GM10266 (cell line): ENCODE measurements at regions not wholly inside any gene's neighbourhood (a gene's known extent, or its start where the extent isn't known, plus 50 kb on each side); places are given as distances from the start of the nearest gene placed in this dataset.

Experiments
- DNase-seq: peaks from one replicate; pipeline ENCODE4 v3.0.0; 2012; ENCODE audit errors: extremely low spot score
- CTCF ChIP-seq: IDR thresholded peaks from 2 replicates; pipeline ENCODE4 v1.5.1; 2012; ENCODE audit warnings: mild to moderate bottlenecking, low read depth; ENCODE audit not compliant: control insufficient read depth, insufficient read depth; ENCODE audit errors: missing control alignments

- TF ChIP-seq CTCF: no peak
- DNase-seq: no peak
These were observed 966.7 kb downstream of the PCDH17 start for GRCh38 chr13:58598241-58598640.

- no peak for TF ChIP-seq CTCF
These were observed 979.6 kb downstream of the PCDH17 start for GRCh38 chr13:58611117-58611516.

GRCh38 chr13:58617880-58618665, 986.5 kb downstream of the PCDH17 start:
- no peak for TF ChIP-seq CTCF
- DNase-seq: no peak

More at GRCh38 chr13:58611117-58611516, 979.6 kb downstream of the PCDH17 start:
- no peak for DNase-seq

GRCh38 chr13:58619396-58620113, 988.0 kb downstream of the PCDH17 start:
- DNase-seq: no peak
- TF ChIP-seq CTCF: no peak

- TF ChIP-seq CTCF: no peak
- no peak for DNase-seq
These were observed 988.6 kb downstream of the PCDH17 start for GRCh38 chr13:58620176-58620575.

- DNase-seq: no peak
- no peak for TF ChIP-seq CTCF
These were observed 994.3 kb downstream of the PCDH17 start for GRCh38 chr13:58625703-58626389.
